B cell (primary cell): ENCODE measurements at regions not wholly inside any gene's neighbourhood (a gene's known extent, or its start where the extent isn't known, plus 50 kb on each side); places are given as distances from the start of the nearest gene placed in this dataset.

Experiments used
- CTCF ChIP-seq: fragments of 200-600 bp; IDR thresholded peaks from one replicate; pipeline ENCODE4 v1.8.0; 2022; ENCODE audit warnings: antibody characterized with exemption, mild to moderate bottlenecking
- EZH2 ChIP-seq: IDR thresholded peaks from 2 replicates; pipeline ENCODE4 v1.6.1; 2012; ENCODE audit warnings: borderline replicate concordance, low read depth, mild to moderate bottlenecking, moderate library complexity, low read length; ENCODE audit not compliant: insufficient read depth, poor library complexity, severe bottlenecking

GRCh38 chr5:145680169-145680568 is 155.0 kb downstream of the PRELID2 start:
- TF ChIP-seq CTCF = no peak
- no peak for TF ChIP-seq EZH2
